Activated naive CD8-positive, alpha-beta T cell treated with anti-CD3 and anti-CD28 coated beads, Interleukin-2, amount 50 U/mL, for 16 hours (primary cell): ENCODE measurements at regions not wholly inside any gene's neighbourhood (a gene's known extent, or its start where the extent isn't known, plus 50 kb on each side); places are given as distances from the start of the nearest gene placed in this dataset.

Experiments used
- DNase-seq: peaks from one replicate; pipeline ENCODE4 v3.0.0-alpha.2; 2020; ENCODE audit warnings: low read depth, low spot score

DNA sequence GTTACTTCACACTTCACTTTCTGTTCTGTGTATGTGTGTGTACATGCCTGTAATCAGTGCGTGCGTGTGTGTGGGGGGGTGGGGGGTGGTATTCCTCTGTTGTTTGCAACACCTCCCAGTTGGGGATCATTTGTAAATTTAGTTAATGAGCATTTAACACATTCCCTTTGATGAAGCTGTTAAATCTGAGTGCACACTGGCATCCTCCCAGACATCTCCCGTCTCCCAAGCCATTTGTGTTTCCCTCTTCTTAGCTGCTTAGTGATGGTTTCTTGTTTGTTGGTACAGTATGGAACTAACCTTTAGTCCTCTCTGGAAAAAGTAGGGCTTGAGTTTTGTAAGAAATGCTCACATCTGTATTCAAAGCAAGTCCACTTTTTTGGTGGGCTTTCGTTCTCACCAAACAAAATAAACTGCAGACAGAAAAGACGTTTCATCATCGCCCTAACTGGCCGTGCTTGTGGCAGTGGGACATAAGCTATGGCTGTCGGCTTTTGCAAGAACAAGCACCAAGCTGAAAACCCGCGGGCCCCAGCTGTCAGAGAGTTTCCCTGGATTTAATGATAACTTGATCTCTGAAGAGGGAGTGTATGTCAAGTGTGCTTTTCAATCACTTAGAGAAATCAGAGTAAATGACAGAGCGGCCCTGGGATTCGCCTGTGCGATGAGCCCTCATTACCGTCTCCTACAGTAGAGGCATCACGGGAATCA lies 54.9 kb upstream of the SASH1 start:
- no peak for DNase-seq

DNA sequence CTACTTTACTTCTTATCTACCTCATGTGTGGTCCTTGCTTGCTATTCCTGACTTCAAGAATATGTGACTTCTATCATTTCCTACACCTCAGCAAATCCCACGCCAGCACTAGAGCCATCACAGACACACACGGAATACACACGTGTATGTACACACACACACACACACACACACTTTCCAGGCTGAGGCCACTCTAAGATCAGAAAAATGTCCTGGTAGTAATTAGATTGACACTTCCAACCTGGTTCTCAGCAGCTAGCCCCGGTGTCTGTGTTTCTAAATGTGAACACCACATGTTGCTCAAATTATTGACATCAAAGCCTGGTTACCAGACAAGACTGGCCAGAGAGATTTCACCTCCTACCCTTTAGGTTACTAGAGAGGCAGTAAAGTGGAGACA lies 54.1 kb upstream of the SASH1 start:
- no peak for DNase-seq

DNA sequence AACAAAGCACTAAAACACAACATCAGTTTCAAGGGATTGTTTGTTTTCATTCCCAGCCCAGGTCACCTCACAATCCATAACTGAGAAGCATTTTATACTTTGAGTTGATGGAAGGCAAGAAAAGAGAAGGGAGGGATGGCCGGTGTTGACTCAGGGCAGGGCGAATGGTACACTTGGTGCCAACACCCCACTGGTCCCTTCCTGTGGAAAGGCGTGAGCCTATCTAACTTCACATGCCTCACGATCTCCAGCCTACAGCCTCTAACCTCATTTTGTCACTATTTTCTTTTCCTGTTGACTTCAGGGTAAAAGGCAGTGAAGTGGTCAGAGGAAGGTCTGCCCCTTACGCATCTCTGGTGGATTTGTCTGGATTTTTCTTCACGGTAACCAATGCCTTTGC lies 53.5 kb upstream of the SASH1 start:
- DNase-seq = no peak

DNA sequence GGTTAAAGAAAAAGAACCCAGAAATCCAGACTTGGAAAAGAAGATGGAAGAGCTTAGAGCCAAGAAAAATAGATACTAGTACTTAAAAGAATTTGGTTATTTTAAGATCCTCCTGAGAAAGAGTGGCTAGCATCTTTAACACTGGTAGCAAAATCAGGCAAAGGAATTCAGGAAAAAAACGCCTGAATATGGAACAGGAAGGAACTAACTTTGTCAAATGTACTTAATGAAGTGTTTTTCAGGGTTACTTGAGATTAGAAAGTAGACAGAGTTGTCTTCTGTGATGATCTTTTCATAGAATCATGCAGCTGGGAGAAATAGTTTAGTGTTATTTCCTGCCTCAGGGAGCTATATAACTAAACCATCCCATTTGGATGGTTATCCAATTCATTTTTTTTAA lies 50.8 kb upstream of the SASH1 start:
- no peak for DNase-seq
